A549 (cell line): ENCODE measurements at regions not wholly inside any gene's neighbourhood (a gene's known extent, or its start where the extent isn't known, plus 50 kb on each side); places are given as distances from the start of the nearest gene placed in this dataset.

Experiments
- ATAC-seq, 2 experiments: fragments of 200-7000 bp in 1 of 2; fragments of >200 bp in 1 of 2; cut with Nextera tagmentation in 1 of 2; cut with Tn5 transposase in 1 of 2; 3 replicates each; pipeline versions ENCODE4 v1.8.0 to v1.9.1; 2018 to 2020; ENCODE audit warnings: mild to moderate bottlenecking in 1 of 2, moderate library complexity in 1 of 2
- CTCF ChIA-PET: fragments of 300-600 bp; sonication (Branson Sonifier 250); formaldehyde crosslinking; extraction: SDS; loops from one replicate; lab custom pipeline; 2021; ENCODE audit warnings: antibody characterized with exemption, inconsistent platforms; lab: Yijun Ruan, JAX
- POLR2A ChIA-PET: fragments of 350-600 bp; formaldehyde crosslinking; extraction: SDS; loops from one replicate; lab custom pipeline; 2021; ENCODE audit warnings: antibody characterized with exemption, inconsistent platforms; lab: Yijun Ruan, JAX
- DNase-seq, 2 experiments: peaks; one replicate each; pipeline versions ENCODE4 v3.0.0 to v3.0.0-alpha.2; 2011 to 2016; ENCODE audit warnings: low read depth in 1 of 2, low spot score in 1 of 2
- FAIRE-seq: peaks from 2 replicates; lab custom pipeline; 2011; peaks lifted over from hg19 to GRCh38; lab: Jason Lieb, UNC
- H3K27ac ChIP-seq, 2 experiments: fragments of >200 bp; sonication (Bioruptor Twin); formaldehyde crosslinking; 3 replicates each; pipeline ENCODE4 v1.5.1; 2016 to 2017
- H3K4me1 ChIP-seq: fragments of >200 bp; sonication (Bioruptor Twin); formaldehyde crosslinking; 3 replicates; pipeline ENCODE4 v1.6.1; 2016
- H3K4me2 ChIP-seq: fragments of >200 bp; sonication (Bioruptor Twin); formaldehyde crosslinking; 3 replicates; pipeline ENCODE4 v1.6.1; 2016
- H3K4me3 ChIP-seq: fragments of >200 bp; sonication (Bioruptor Twin); formaldehyde crosslinking; 3 replicates; pipeline ENCODE4 v1.5.1; 2016
- H3K9me3 ChIP-seq: fragments of >200 bp; sonication (Bioruptor Twin); formaldehyde crosslinking; 3 replicates; pipeline ENCODE4 v1.6.1; 2016
- BHLHE40 ChIP-seq: IDR thresholded peaks from 2 replicates; pipeline ENCODE4 v1.6.1; 2012; ENCODE audit warnings: low read depth, low read length, inconsistent platforms
- CBX8 ChIP-seq: fragments of 200-600 bp; sonication (generic); IDR thresholded peaks from 2 replicates; pipeline ENCODE4 v1.6.1; 2016
- CEBPB ChIP-seq, 2 experiments: fragments of >200 bp in 1 of 2; sonication (Bioruptor Twin) in 1 of 2; formaldehyde crosslinking in 1 of 2; IDR thresholded peaks; 2 replicates each; pipeline ENCODE4 v1.6.1; 2012 to 2016
- ESRRA ChIP-seq: fragments of 150-350 bp; IDR thresholded peaks from 2 replicates; pipeline ENCODE4 v1.6.1; 2014; ENCODE audit warnings: mild to moderate bottlenecking, low read length, borderline replicate concordance
- HDAC2 ChIP-seq: fragments of 200-600 bp; sonication (generic); IDR thresholded peaks from 2 replicates; pipeline ENCODE4 v1.6.1; 2016
- HOXA7 ChIP-seq: fragments of 250-450 bp; sonication (Bioruptor Pico); IDR thresholded peaks from 2 replicates; pipeline ENCODE4 v1.5.0; 2020; ENCODE audit warnings: mild to moderate bottlenecking, moderate library complexity
- HOXB13 ChIP-seq: fragments of 250-450 bp; sonication (Bioruptor Pico); IDR thresholded peaks from 2 replicates; pipeline ENCODE4 v1.5.0; 2020; ENCODE audit warnings: low read depth, mild to moderate bottlenecking, moderate library complexity
- JUN ChIP-seq, 2 experiments: fragments of >200 bp; sonication (Bioruptor Twin); formaldehyde crosslinking; IDR thresholded peaks; 2 replicates in 1 of 2; 3 replicates in 1 of 2; pipeline ENCODE4 v1.6.1; 2016 to 2017
- KDM1A ChIP-seq: fragments of 200-600 bp; sonication (generic); IDR thresholded peaks from 2 replicates; pipeline ENCODE4 v1.6.1; 2016; ENCODE audit warnings: low read depth, mild to moderate bottlenecking
- MAZ ChIP-seq: fragments of 150-350 bp; IDR thresholded peaks from 2 replicates; pipeline ENCODE4 v1.6.1; 2014; ENCODE audit warnings: antibody characterized with exemption, low read depth, low read length, borderline replicate concordance
- NPAS2 ChIP-seq: fragments of 250-450 bp; sonication (Bioruptor Pico); IDR thresholded peaks from 2 replicates; pipeline ENCODE4 v1.8.0; 2022; ENCODE audit warnings: mild to moderate bottlenecking, moderate library complexity, borderline replicate concordance
- PHF8 ChIP-seq: fragments of 200-600 bp; sonication (generic); IDR thresholded peaks from 2 replicates; pipeline ENCODE4 v1.6.1; 2016; ENCODE audit warnings: low read depth, mild to moderate bottlenecking, antibody characterized with exemption, moderate library complexity, borderline replicate concordance
- POLR2AphosphoS2 ChIP-seq: conservative IDR thresholded peaks from 2 replicates; pipeline ENCODE4 v1.6.1; 2012; ENCODE audit warnings: low read length, improper control_type of control experiment, inconsistent platforms
- SMC3 ChIP-seq: fragments of >200 bp; sonication (Bioruptor Twin); formaldehyde crosslinking; IDR thresholded peaks from 3 replicates; pipeline ENCODE4 v1.6.1; 2018; ENCODE audit warnings: inconsistent platforms
- ZSCAN20 ChIP-seq: fragments of 250-450 bp; sonication (Bioruptor Pico); IDR thresholded peaks from 2 replicates; pipeline ENCODE4 v1.8.0; 2022; ENCODE audit warnings: mild to moderate bottlenecking, moderate library complexity
- WGBS: methylation state at CpG from one replicate; pipeline ENCODE4 v1.1.6; 2017; ENCODE audit errors: missing lambda C conversion rate; 5-methylcytosine and 5-hydroxymethylcytosine counted together
- TF ChIP-seq, protein P1 (sequence below): fragments of 150-350 bp; IDR thresholded peaks from 2 replicates; pipeline ENCODE4 v1.6.1; 2014; ENCODE audit warnings: low read depth, mild to moderate bottlenecking, low read length
- TF ChIP-seq, protein P2 (sequence below): fragments of 450-650 bp; IDR thresholded peaks from 2 replicates; pipeline ENCODE4 v1.6.1; 2014; ENCODE audit warnings: antibody characterized with exemption
- TF ChIP-seq, protein P3 (sequence below): fragments of >200 bp; sonication (Bioruptor Twin); formaldehyde crosslinking; IDR thresholded peaks from 2 replicates; pipeline ENCODE4 v1.6.1; 2016
- TF ChIP-seq, protein P4 (sequence below): fragments of 200-600 bp; sonication (generic); IDR thresholded peaks from 2 replicates; pipeline ENCODE4 v1.6.1; 2016; ENCODE audit warnings: antibody characterized with exemption, mild to moderate bottlenecking, moderate library complexity
- TF ChIP-seq, protein P5 (sequence below): fragments of >200 bp; sonication (Bioruptor Twin); formaldehyde crosslinking; IDR thresholded peaks from 3 replicates; pipeline ENCODE4 v1.5.1; 2016
- TF ChIP-seq, protein P6 (sequence below): IDR thresholded peaks from 2 replicates; pipeline ENCODE4 v1.6.1; 2012
- TF ChIP-seq, protein P7 (sequence below): fragments of 250-450 bp; sonication (Bioruptor Pico); IDR thresholded peaks from 2 replicates; pipeline ENCODE4 v1.5.0; 2021; ENCODE audit warnings: mild to moderate bottlenecking, moderate library complexity, borderline replicate concordance

DNA sequence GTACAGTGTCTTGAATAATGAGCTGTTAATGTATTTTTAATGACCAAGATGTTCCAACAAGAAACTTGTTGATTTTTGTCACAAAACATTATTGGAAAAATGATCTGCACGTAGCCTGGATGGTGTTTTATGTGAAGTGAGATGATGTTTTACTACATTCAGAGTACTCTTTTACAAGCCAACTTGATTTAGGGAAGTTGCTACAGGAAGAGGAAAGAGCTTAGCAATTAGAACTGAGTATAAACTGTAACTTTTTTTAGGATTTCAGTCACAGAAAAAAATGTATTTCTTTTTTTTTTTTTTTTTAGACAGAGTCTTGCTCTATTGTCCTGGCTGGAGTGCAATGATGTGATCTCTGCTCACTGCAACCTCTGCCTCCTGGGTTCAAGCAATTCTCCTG lies 113.6 kb upstream of the ADRA1B start (continued):
- TF ChIP-seq, protein P1, sequence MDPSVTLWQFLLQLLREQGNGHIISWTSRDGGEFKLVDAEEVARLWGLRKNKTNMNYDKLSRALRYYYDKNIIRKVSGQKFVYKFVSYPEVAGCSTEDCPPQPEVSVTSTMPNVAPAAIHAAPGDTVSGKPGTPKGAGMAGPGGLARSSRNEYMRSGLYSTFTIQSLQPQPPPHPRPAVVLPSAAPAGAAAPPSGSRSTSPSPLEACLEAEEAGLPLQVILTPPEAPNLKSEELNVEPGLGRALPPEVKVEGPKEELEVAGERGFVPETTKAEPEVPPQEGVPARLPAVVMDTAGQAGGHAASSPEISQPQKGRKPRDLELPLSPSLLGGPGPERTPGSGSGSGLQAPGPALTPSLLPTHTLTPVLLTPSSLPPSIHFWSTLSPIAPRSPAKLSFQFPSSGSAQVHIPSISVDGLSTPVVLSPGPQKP = no peak
- TF ChIP-seq, protein P2, sequence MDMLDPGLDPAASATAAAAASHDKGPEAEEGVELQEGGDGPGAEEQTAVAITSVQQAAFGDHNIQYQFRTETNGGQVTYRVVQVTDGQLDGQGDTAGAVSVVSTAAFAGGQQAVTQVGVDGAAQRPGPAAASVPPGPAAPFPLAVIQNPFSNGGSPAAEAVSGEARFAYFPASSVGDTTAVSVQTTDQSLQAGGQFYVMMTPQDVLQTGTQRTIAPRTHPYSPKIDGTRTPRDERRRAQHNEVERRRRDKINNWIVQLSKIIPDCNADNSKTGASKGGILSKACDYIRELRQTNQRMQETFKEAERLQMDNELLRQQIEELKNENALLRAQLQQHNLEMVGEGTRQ = no peak
- TF ChIP-seq, protein P3, sequence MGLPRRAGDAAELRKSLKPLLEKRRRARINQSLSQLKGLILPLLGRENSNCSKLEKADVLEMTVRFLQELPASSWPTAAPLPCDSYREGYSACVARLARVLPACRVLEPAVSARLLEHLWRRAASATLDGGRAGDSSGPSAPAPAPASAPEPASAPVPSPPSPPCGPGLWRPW = no peak
- no peak for TF ChIP-seq MAZ

DNA sequence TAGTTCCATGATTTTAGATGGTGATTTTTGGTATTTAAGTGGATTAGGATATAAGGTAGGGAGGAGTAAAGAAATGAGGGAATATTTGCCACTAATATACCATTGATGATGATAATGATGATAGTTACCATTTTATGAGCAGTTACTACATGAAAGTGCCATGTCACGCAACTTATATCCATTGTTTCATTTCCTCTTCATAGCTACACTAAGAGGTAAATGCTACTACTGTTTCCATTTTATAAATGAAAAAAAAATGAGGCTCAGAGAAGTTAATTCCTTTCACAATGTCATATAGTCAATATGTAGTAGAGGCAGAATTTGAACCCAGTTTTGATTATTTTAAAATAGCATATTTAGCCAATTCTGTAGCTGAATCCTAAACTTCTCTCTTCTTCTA lies 112.2 kb upstream of the ADRA1B start:
- peaks cover 20% of the 10 kb centered on the region; the same call in 1 of the 3 replicates for H3K9me3 ChIP-seq
- POLR2A ChIA-PET = no interaction called here
- H3K27ac ChIP-seq = no peak overlapping the region
- CTCF ChIA-PET = interaction anchor here (1.2 to 1.9 kb wide), 3 partner anchors 10 to 114 kb away, joined by 3 to 5 read pairs (median 3); partner anchors contain the start of gene ADRA1B
- no peak overlapping the region for H3K4me3 ChIP-seq
- 89% methylated on average over 1 of the region's 1 CpG for WGBS
- TF ChIP-seq, protein P4, sequence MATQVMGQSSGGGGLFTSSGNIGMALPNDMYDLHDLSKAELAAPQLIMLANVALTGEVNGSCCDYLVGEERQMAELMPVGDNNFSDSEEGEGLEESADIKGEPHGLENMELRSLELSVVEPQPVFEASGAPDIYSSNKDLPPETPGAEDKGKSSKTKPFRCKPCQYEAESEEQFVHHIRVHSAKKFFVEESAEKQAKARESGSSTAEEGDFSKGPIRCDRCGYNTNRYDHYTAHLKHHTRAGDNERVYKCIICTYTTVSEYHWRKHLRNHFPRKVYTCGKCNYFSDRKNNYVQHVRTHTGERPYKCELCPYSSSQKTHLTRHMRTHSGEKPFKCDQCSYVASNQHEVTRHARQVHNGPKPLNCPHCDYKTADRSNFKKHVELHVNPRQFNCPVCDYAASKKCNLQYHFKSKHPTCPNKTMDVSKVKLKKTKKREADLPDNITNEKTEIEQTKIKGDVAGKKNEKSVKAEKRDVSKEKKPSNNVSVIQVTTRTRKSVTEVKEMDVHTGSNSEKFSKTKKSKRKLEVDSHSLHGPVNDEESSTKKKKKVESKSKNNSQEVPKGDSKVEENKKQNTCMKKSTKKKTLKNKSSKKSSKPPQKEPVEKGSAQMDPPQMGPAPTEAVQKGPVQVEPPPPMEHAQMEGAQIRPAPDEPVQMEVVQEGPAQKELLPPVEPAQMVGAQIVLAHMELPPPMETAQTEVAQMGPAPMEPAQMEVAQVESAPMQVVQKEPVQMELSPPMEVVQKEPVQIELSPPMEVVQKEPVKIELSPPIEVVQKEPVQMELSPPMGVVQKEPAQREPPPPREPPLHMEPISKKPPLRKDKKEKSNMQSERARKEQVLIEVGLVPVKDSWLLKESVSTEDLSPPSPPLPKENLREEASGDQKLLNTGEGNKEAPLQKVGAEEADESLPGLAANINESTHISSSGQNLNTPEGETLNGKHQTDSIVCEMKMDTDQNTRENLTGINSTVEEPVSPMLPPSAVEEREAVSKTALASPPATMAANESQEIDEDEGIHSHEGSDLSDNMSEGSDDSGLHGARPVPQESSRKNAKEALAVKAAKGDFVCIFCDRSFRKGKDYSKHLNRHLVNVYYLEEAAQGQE = no peak
- TF ChIP-seq HOXA7 (CRISPR knock-in tag) = no peak
- TF ChIP-seq PHF8 = no peak
- no peak for TF ChIP-seq POLR2AphosphoS2
- TF ChIP-seq, protein P5, sequence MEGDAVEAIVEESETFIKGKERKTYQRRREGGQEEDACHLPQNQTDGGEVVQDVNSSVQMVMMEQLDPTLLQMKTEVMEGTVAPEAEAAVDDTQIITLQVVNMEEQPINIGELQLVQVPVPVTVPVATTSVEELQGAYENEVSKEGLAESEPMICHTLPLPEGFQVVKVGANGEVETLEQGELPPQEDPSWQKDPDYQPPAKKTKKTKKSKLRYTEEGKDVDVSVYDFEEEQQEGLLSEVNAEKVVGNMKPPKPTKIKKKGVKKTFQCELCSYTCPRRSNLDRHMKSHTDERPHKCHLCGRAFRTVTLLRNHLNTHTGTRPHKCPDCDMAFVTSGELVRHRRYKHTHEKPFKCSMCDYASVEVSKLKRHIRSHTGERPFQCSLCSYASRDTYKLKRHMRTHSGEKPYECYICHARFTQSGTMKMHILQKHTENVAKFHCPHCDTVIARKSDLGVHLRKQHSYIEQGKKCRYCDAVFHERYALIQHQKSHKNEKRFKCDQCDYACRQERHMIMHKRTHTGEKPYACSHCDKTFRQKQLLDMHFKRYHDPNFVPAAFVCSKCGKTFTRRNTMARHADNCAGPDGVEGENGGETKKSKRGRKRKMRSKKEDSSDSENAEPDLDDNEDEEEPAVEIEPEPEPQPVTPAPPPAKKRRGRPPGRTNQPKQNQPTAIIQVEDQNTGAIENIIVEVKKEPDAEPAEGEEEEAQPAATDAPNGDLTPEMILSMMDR = no peak
- TF ChIP-seq HOXB13 (CRISPR knock-in tag) = no peak
- TF ChIP-seq KDM1A = no peak
- TF ChIP-seq CBX8 = no peak
- no peak for TF ChIP-seq CEBPB (IDR thresholded peaks at IDR 0.05)
- no peak for TF ChIP-seq ZSCAN20
- TF ChIP-seq, protein P6, sequence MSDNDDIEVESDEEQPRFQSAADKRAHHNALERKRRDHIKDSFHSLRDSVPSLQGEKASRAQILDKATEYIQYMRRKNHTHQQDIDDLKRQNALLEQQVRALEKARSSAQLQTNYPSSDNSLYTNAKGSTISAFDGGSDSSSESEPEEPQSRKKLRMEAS = no peak
- TF ChIP-seq JUN (IDR thresholded peaks at IDR 0.05) = no peak
- TF ChIP-seq, protein P7, sequence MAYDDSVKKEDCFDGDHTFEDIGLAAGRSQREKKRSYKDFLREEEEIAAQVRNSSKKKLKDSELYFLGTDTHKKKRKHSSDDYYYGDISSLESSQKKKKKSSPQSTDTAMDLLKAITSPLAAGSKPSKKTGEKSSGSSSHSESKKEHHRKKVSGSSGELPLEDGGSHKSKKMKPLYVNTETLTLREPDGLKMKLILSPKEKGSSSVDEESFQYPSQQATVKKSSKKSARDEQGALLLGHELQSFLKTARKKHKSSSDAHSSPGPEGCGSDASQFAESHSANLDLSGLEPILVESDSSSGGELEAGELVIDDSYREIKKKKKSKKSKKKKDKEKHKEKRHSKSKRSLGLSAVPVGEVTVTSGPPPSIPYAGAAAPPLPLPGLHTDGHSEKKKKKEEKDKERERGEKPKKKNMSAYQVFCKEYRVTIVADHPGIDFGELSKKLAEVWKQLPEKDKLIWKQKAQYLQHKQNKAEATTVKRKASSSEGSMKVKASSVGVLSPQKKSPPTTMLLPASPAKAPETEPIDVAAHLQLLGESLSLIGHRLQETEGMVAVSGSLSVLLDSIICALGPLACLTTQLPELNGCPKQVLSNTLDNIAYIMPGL (CRISPR knock-in tag) = no peak
- no peak for TF ChIP-seq NPAS2
- TF ChIP-seq ESRRA = no peak
- TF ChIP-seq HDAC2 = no peak
- TF ChIP-seq SMC3 = no peak
- TF ChIP-seq BHLHE40 = no peak
- ATAC-seq (no peak), FAIRE-seq (no peak), DNase-seq (no peak)
- H3K4me1 ChIP-seq = no peaks in the 10 kb centered on the region
- H3K4me2 ChIP-seq = no peak overlapping the region
